Keratinocyte (primary cell): ENCODE measurements at regions not wholly inside any gene's neighbourhood (a gene's known extent, or its start where the extent isn't known, plus 50 kb on each side); places are given as distances from the start of the nearest gene placed in this dataset.

ENCODE experiments used
- DNase-seq: peaks from one replicate; pipeline ENCODE4 v3.0.0-alpha.2; 2011; ENCODE audit warnings: low read depth, missing footprints, low spot score
- FAIRE-seq: peaks from 2 replicates; lab custom pipeline; 2011; peaks lifted over from hg19 to GRCh38; lab: Jason Lieb, UNC
- H2AFZ ChIP-seq: 2 replicates; pipeline ENCODE4 v1.6.0; 2012; ENCODE audit warnings: low read length, control low read depth, inconsistent platforms; ENCODE audit not compliant: control insufficient read depth
- H3K27ac ChIP-seq: 2 replicates; pipeline ENCODE4 v1.5.1; 2011; ENCODE audit warnings: low read length; ENCODE audit not compliant: control insufficient read depth, insufficient read depth
- H3K27me3 ChIP-seq: 3 replicates; pipeline ENCODE4 v1.6.0; 2011; ENCODE audit warnings: low read length; ENCODE audit not compliant: control insufficient read depth, insufficient read depth; ENCODE audit errors: extremely low read depth
- H3K36me3 ChIP-seq, 2 experiments: 2 replicates in 1 of 2; 3 replicates in 1 of 2; pipeline ENCODE4 v1.5.1; 2011; ENCODE audit warnings: low read length in 2 of 2, mild to moderate bottlenecking in 1 of 2; ENCODE audit not compliant: control insufficient read depth in 2 of 2, insufficient read depth in 2 of 2; ENCODE audit errors: extremely low read depth in 1 of 2
- H3K4me1 ChIP-seq: 3 replicates; pipeline ENCODE4 v1.5.1; 2011; ENCODE audit warnings: low read length; ENCODE audit not compliant: control insufficient read depth, insufficient read depth; ENCODE audit errors: extremely low read depth
- H3K4me2 ChIP-seq: 3 replicates; pipeline ENCODE4 v1.6.0; 2011; ENCODE audit warnings: low read depth, low read length; ENCODE audit not compliant: control insufficient read depth, insufficient read depth; ENCODE audit errors: extremely low read depth
- H3K4me3 ChIP-seq, 3 experiments: fragments of 200-600 bp in 1 of 3; sonication (generic) in 1 of 3; 2 replicates in 2 of 3; 3 replicates in 1 of 3; pipeline ENCODE4 v1.5.1; 2011 to 2016; ENCODE audit warnings: low read length in 3 of 3, mild to moderate bottlenecking in 3 of 3, control low read depth in 2 of 3, inconsistent platforms in 1 of 3, low read depth in 1 of 3, mixed read lengths in 1 of 3, mixed run types in 1 of 3, moderate library complexity in 1 of 3; ENCODE audit not compliant: control insufficient read depth in 2 of 3, insufficient read depth in 2 of 3; ENCODE audit errors: extremely low read depth in 1 of 3
- H3K79me2 ChIP-seq: 2 replicates; pipeline ENCODE4 v1.6.0; 2012; ENCODE audit warnings: low read length; ENCODE audit not compliant: control insufficient read depth, insufficient read depth
- H3K9ac ChIP-seq: 3 replicates; pipeline ENCODE4 v1.6.0; 2011; ENCODE audit warnings: low read length; ENCODE audit not compliant: control insufficient read depth, insufficient read depth; ENCODE audit errors: extremely low read depth
- H3K9me1 ChIP-seq: 3 replicates; pipeline ENCODE4 v1.6.0; 2011; ENCODE audit warnings: low read length; ENCODE audit not compliant: control insufficient read depth, insufficient read depth; ENCODE audit errors: extremely low read depth
- H3K9me3 ChIP-seq: 2 replicates; pipeline ENCODE4 v1.5.1; 2012; ENCODE audit warnings: low read depth, low read length; ENCODE audit not compliant: control insufficient read depth
- H4K20me1 ChIP-seq: 3 replicates; pipeline ENCODE4 v1.6.0; 2011; ENCODE audit warnings: low read length; ENCODE audit not compliant: control insufficient read depth, insufficient read depth; ENCODE audit errors: extremely low read depth
- CTCF ChIP-seq, 3 experiments: IDR thresholded peaks in 1 of 3; conservative IDR thresholded peaks in 1 of 3; optimal IDR thresholded peaks in 1 of 3; 2 replicates in 2 of 3; 3 replicates in 1 of 3; pipeline versions ENCODE3 to v1.5.1; 2011; ENCODE audit warnings: low read length in 3 of 3, mild to moderate bottlenecking in 3 of 3, moderate library complexity in 2 of 3, control low read depth in 1 of 3, inconsistent platforms in 1 of 3; ENCODE audit not compliant: insufficient read depth in 2 of 3; ENCODE audit errors: extremely low read depth in 1 of 3
- EZH2 ChIP-seq: IDR thresholded peaks from one replicate; pipeline ENCODE4 v1.6.1; 2012; ENCODE audit warnings: inconsistent platforms, mild to moderate bottlenecking, low read length, moderate library complexity
- dilution Hi-C: fragments of 300-500 bp; cut with MboI; formaldehyde crosslinking; loops from one replicate; pipeline ENCODE4 v1.7.0; 2020; ENCODE audit warnings: low sequenced_read_pairs; ENCODE audit not compliant: extremely low pct_ligation_motif_present

GRCh38 chr7:18157233-18157632 lies 129.6 kb upstream of the PRPS1L1 start:
- H3K4me2 ChIP-seq: no peak overlapping the region
- H3K4me1 ChIP-seq: no peaks in the 10 kb centered on the region
- no peaks in the 10 kb centered on the region for H3K79me2 ChIP-seq
- H3K36me3 ChIP-seq: no peaks in the 10 kb centered on the region
- TF ChIP-seq EZH2 (no peak), CTCF (optimal IDR thresholded peaks at IDR 0.05 in 1 of 3, IDR thresholded peaks at IDR 0.05 in 1 of 3, conservative IDR thresholded peaks at IDR 0.05 in 1 of 3; ENCODE audit: extremely low read depth in 1 of 3, insufficient read depth in 2 of 3, low read length in 3 of 3) (no peak)
- no peak overlapping the region for H2AFZ ChIP-seq
- DNase-seq (no peak), FAIRE-seq (no peak)
- no peaks in the 10 kb centered on the region for H3K9me3 ChIP-seq
- dilution Hi-C loops: no loop called here
- H4K20me1 ChIP-seq: no peaks in the 10 kb centered on the region
- no peak overlapping the region for H3K9ac ChIP-seq
- no peaks in the 10 kb centered on the region for H3K9me1 ChIP-seq
- H3K27ac ChIP-seq: no peak overlapping the region
- no peaks in the 10 kb centered on the region for H3K27me3 ChIP-seq
- no peak overlapping the region for H3K4me3 ChIP-seq

GRCh38 chr7:18162657-18163056 lies 135.0 kb upstream of the PRPS1L1 start:
- no peaks in the 10 kb centered on the region for H3K9me3 ChIP-seq
- DNase-seq (no peak), FAIRE-seq (no peak)
- no peaks in the 10 kb centered on the region for H3K79me2 ChIP-seq
- H4K20me1 ChIP-seq: no peaks in the 10 kb centered on the region
- no peaks in the 10 kb centered on the region for H3K36me3 ChIP-seq
- H3K27ac ChIP-seq: no peak overlapping the region
- TF ChIP-seq CTCF (optimal IDR thresholded peaks at IDR 0.05 in 1 of 3, IDR thresholded peaks at IDR 0.05 in 1 of 3, conservative IDR thresholded peaks at IDR 0.05 in 1 of 3; ENCODE audit: extremely low read depth in 1 of 3, insufficient read depth in 2 of 3, low read length in 3 of 3): no peak
- no peaks in the 10 kb centered on the region for H3K9me1 ChIP-seq
- no peak overlapping the region for H3K9ac ChIP-seq
- dilution Hi-C loops: no loop called here
- H3K4me3 ChIP-seq: no peak overlapping the region
- no peak overlapping the region for H2AFZ ChIP-seq
- H3K27me3 ChIP-seq: no peaks in the 10 kb centered on the region
- no peak overlapping the region for H3K4me2 ChIP-seq
- H3K4me1 ChIP-seq: no peaks in the 10 kb centered on the region
